ENCODE measurements at regions not wholly inside any gene's neighbourhood (a gene's known extent, or its start where the extent isn't known, plus 50 kb on each side); places are given as distances from the start of the nearest gene placed in this dataset.

DNA sequence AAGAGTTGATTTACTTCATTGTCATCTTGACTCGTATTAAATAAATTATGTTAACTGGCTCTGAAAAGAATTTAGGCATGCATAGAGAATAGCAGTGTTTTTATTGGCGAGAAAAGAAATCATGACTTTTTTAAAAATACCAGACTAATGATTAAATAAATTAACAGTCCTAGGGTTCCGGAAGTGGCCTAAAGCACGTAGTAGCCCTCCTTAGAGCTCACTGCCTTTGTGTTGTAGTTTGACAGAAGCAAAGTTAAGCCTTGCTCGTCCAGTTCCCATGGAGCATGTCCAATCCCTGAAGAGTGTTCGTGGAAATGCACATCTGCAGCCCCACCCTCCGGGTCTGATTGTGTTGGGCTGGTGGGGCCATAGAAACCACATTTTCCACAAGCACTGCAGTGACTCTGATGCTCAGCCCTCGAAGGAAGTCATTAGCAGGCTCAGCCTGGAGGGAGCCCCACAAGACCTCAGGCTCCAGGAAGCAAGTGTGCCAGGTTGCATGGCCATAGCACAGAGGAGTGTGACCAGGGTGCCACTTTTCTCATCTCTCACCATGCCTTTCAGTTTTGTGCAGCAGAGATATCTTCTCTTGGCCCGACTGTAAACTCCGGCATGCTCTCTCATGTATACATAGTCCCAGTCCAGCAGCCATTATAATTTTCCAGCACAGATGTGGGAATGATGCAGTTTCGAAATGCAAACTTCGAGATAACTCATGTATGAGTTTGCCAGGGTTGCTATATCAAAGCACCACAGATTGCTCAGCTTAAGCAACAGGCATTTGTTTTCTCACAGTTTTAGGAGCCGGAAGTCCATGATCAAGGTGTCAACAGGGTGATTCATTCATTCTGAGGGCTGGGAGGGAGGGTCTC, 188.6 kb upstream of the SH3BP4 start:
- no peak for DNase-seq

- no peak for DNase-seq
Measured at GRCh38 chr2:234761910-234762309, 189.9 kb upstream of the SH3BP4 start.

DNA sequence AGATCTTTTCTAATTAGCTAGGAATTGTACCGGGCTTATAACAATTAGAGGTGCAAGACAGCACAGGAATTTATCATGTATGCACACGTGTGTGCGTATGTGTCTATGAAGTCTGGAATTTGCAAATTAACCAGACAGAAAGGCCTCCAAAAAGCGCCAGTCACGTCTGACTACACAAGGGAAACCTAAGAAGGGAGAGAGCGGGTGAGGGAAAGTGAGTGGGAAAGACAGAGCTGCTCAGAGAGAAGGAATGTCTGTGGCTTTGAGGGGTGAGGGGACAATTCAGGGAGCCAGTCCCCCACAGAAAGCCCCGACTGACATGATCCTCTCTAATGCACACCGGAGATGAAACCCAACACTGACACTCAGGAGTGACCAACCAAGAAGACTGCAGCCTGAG, 197.7 kb upstream of the SH3BP4 start:
- DNase-seq = no peak

DNA sequence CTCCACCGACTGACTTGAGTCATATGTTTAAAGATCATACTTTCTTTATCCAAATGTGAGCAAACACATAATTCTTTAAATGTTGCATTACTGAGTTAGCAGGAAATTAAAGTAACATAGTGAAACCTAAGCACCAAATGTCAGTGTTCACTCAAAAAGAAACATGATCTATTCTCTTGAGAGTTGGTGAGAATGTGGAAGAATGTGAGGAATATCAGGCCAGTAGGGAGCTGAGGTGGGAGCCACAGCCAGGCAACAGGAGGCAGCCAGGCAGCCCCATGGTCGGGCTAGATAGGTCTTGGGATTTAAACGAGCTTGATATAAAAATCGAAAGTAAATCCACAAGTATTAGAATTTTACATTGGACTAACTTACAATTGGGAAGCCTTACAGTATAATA, 198.1 kb upstream of the SH3BP4 start:
- DNase-seq = no peak

DNA sequence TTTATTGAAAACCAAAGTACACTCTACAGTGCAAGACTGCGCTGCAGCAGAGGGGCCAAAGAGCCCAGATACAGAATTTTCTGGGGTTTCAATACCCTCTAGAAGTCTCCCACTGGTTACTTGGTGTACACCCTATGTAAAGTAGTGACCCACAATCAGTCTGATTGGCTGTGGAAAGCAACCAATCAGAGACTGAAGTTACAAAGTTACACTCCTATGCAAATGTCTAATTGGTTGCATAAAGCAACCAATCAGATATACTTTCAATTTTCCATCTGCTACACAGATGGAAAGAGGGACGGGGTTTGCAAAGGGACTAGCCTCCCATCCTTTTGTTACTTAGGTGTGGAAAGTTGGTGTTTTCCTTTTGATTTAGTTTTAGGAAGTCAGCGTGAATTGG, 198.9 kb upstream of the SH3BP4 start:
- no peak for DNase-seq

GRCh38 chr2:234751275-234751973, 200.4 kb upstream of the SH3BP4 start:
- DNase-seq = no peak

GRCh38 chr2:234747833-234748559, 203.8 kb upstream of the SH3BP4 start:
- DNase-seq = no peak

DNA sequence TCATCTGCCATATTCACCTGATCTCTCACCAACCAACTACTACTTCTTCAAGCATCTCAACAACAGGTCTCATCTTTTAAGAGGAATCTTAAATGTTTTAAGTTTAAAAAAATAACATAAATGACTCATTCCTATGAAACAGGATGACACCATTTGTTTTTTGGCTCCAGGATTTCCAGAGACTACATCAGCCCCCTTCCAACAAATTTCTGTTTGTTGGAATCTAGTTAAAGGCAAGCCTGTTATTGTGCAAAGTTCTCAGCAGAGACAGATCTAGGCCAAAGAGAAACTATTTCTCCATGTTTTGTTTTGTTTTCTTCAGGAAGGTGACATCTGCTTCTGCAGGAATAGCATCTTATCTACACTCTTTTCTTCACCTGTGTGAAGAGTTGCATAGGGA, 204.8 kb upstream of the SH3BP4 start:
- no peak for DNase-seq

DNA sequence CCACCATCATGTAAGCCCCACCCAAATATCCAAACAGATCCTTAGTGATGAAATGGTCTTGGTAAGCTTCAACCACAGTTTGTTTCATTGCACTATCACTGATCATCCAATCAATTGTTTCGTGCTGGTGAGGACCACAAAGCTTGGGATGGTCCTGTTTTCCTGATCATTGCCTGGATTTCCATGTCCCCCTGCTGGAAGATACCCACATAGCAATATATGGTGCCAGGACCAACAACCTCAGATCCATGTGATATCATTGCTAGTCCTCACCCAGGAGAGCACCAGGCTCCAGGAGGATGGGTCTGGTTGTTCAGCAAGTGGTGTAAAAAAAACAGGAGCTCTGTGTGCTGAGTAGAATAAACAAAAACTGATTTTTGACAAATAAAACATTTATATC, 206.5 kb upstream of the SH3BP4 start:
- no peak for DNase-seq

GRCh38 chr2:234741976-234742375, 209.8 kb upstream of the SH3BP4 start:
- DNase-seq = no peak

DNA sequence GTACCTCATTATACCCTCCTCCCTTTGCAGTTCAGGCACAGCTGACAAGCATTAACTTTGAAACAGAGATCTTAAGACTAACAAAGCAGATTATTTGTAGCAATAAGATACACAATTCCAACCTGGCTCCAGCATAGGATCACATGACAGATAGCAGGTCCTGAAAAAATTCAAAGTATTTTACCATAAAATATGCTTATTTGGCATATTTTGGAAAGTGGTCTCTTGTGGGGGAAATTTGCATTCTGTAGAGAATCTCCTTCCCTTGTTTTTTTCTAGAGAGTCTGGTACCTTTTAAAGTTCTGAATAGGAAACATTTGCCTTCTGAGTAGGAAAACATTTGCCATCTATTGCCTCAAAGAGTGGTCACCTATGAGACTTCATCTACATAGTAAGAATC, 212.8 kb upstream of the SH3BP4 start:
- no peak for DNase-seq

- DNase-seq = no peak
Measured at GRCh38 chr2:234735829-234736228, 216.0 kb upstream of the SH3BP4 start.

DNA sequence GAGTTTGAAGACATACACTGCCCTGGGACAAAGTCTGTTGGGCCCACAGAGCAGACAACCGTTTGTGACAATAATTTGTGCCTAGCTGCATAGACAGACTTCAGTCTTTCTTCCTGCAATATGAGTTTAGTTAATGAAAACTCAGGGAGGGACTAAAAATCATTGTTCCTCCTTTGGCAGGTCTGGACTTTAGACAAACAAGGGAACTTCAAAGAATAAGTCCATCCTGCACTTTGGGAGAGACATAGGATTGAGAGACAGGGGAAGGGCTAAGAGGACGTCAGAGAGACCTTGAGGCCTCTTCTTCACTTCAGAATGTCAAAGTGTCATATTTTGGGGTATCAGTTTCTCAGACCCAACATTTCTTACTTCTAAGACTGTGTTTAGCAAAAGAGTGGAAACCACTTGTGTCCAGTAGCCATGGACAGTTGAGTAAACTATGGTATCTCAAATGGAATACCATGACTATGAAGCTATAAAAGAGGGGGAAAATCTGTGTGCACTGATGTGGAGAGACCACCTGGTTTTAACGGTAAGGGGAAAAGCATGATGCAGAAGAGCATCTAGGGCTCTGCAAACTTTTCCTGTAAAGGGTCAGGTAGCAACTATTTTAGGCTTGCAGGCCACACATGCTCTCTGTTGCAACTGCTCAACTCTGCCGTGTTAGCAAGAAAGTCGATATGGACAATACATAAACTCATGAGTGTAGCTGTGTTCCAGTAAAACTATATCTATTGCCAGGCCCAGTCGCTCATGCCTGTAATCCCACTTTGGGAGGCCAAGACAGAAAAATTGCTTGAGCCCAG, 217.8 kb upstream of the SH3BP4 start:
- no peak for DNase-seq

DNA sequence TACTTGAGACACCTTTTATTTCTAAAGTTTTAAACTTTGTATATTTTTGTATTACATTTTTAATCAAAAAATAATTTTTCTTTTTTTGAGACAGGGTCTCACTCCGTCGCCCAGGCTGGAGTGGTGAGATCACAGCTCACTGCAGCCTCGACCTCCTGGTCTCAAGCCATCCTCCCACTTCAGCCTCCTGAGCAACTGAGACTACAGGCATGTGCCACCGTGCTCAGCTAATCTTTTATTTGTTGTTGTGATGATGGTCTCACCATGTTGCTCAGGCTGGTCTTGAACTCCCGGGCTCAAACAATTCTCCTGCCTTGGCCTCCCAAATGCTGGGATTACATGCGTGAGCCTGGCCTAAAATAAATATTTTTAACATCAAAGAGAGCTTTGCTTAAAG, 218.7 kb upstream of the SH3BP4 start:
- DNase-seq = no peak

GRCh38 chr2:234732404-234733092, 219.3 kb upstream of the SH3BP4 start:
- DNase-seq = no peak

- no peak for DNase-seq
Measured at GRCh38 chr2:234731236-234731635, 220.6 kb upstream of the SH3BP4 start.

DNA sequence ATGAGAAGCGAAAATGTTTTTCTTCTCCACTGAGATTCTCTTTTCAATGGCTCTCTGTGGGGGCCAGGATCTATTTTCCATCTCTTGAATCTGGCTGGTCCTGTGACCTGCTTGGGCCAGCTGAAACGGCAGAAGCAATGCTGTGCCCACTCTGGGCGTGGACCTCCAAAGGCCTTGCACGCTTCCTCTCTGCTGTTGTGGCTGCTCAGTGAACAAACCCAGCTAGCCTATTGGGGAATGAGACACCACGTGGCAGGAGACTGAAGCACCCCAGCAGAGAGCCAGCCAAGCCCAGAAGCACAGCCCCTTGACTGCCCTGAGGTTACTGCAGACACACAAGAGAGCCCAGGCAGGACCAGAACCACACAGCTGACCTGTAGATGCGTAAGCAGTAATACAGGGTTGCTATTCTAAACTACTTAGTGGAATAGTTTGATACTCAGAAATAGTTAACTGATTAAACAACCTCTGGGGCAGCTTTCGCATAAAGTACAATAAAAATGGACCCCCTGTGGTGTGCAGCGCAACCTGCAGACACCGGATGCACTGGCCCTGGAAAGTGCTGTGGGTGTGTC, 221.7 kb upstream of the SH3BP4 start:
- no peak for DNase-seq

GRCh38 chr2:234725528-234726264, 226.1 kb upstream of the SH3BP4 start:
- no peak for DNase-seq

- no peak for DNase-seq
Measured at GRCh38 chr2:234724850-234725249, 227.0 kb upstream of the SH3BP4 start.

DNA sequence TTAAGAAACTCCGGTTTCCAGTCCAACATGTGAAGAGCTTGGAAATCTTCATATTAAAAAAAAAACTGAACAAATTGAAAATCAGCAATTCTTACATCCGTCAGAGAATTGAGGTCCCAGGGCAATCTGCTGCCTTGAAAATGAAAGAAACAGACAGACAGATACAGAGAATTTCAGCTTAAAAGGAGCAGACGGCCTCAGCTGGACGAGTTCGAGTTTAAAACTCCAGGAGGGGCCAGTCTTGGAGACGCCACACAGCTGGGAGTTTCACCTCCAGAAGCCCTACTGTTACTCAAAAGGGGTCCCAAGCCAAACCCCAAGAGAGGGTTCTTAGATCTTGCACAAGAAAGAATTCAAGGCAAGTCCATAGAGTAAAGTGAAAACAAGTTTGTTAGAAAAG, 226.5 kb upstream of the ARL4C start:
- DNase-seq = no peak

- DNase-seq = no peak
Measured at GRCh38 chr2:234722176-234722575, 225.3 kb upstream of the ARL4C start.
